H9 (cell line): ENCODE measurements at regions not wholly inside any gene's neighbourhood (a gene's known extent, or its start where the extent isn't known, plus 50 kb on each side); places are given as distances from the start of the nearest gene placed in this dataset.

Experiments
- DNase-seq: peaks from one replicate; pipeline ENCODE4 v3.0.0-alpha.2; 2017
- H2AFZ ChIP-seq: one replicate; pipeline ENCODE4 v1.6.1; 2013; ENCODE audit warnings: mild to moderate bottlenecking, low read length, control low read depth, moderate library complexity
- H2AK5ac ChIP-seq: 2 replicates; pipeline ENCODE4 v1.6.1; 2013; ENCODE audit warnings: low read length, control low read depth, mixed read lengths; ENCODE audit not compliant: insufficient read length
- H2BK120ac ChIP-seq: one replicate; pipeline ENCODE4 v1.6.1; 2013; ENCODE audit warnings: low read depth, mild to moderate bottlenecking, low read length, control low read depth, inconsistent platforms; ENCODE audit not compliant: poor library complexity, severe bottlenecking
- H2BK12ac ChIP-seq: 2 replicates; pipeline ENCODE4 v1.6.1; 2013; ENCODE audit warnings: low read length, control low read depth, mixed read lengths, low read depth; ENCODE audit not compliant: insufficient read length
- H2BK15ac ChIP-seq: 2 replicates; pipeline ENCODE4 v1.6.1; 2013; ENCODE audit warnings: low read depth, low read length, control low read depth
- H2BK20ac ChIP-seq: one replicate; pipeline ENCODE4 v1.6.1; 2013; ENCODE audit warnings: low read depth, mild to moderate bottlenecking, low read length, control low read depth, inconsistent platforms; ENCODE audit not compliant: poor library complexity, severe bottlenecking
- H2BK5ac ChIP-seq: 2 replicates; pipeline ENCODE4 v1.6.1; 2013; ENCODE audit warnings: low read length, control low read depth, mixed read lengths; ENCODE audit not compliant: insufficient read length
- H3K14ac ChIP-seq: 2 replicates; pipeline ENCODE4 v1.6.1; 2013; ENCODE audit warnings: low read length, control low read depth; ENCODE audit not compliant: insufficient read depth
- H3K18ac ChIP-seq: 2 replicates; pipeline ENCODE4 v1.6.1; 2013; ENCODE audit warnings: low read depth, mild to moderate bottlenecking, mixed read lengths, low read length, control low read depth; ENCODE audit not compliant: insufficient read length
- H3K23ac ChIP-seq: 2 replicates; pipeline ENCODE4 v1.6.1; 2013; ENCODE audit warnings: low read length, control low read depth, mixed read lengths, low read depth; ENCODE audit not compliant: insufficient read length
- H3K23me2 ChIP-seq: 2 replicates; pipeline ENCODE4 v1.6.1; 2013; ENCODE audit warnings: low read depth, mild to moderate bottlenecking, mixed read lengths, low read length, control low read depth; ENCODE audit not compliant: insufficient read length, poor library complexity, severe bottlenecking
- H3K27ac ChIP-seq: 2 replicates; pipeline ENCODE4 v1.5.1; 2013; ENCODE audit warnings: low read length, control low read depth, mixed read lengths, low read depth; ENCODE audit not compliant: insufficient read length
- H3K27me3 ChIP-seq: 2 replicates; pipeline ENCODE4 v1.6.1; 2013; ENCODE audit warnings: low read length, control low read depth, inconsistent platforms; ENCODE audit not compliant: insufficient read depth
- H3K4ac ChIP-seq: 2 replicates; pipeline ENCODE4 v1.6.1; 2013; ENCODE audit warnings: low read depth, mild to moderate bottlenecking, control low read depth, inconsistent platforms, low read length, moderate library complexity
- H3K4me1 ChIP-seq: 2 replicates; pipeline ENCODE4 v1.6.1; 2013; ENCODE audit warnings: low read length, control low read depth, inconsistent platforms; ENCODE audit not compliant: insufficient read depth
- H3K4me2 ChIP-seq: 2 replicates; pipeline ENCODE4 v1.6.1; 2013; ENCODE audit warnings: low read length, control low read depth, mixed read lengths; ENCODE audit not compliant: insufficient read length, insufficient read depth
- H3K56ac ChIP-seq: 2 replicates; pipeline ENCODE4 v1.6.1; 2013; ENCODE audit warnings: low read depth, mild to moderate bottlenecking, mixed read lengths, low read length, control low read depth; ENCODE audit not compliant: insufficient read length
- H3K79me1 ChIP-seq: 2 replicates; pipeline ENCODE4 v1.6.1; 2013; ENCODE audit warnings: low read depth, mild to moderate bottlenecking, moderate library complexity, low read length, control low read depth, inconsistent platforms; ENCODE audit not compliant: insufficient read depth, poor library complexity, severe bottlenecking
- H3K79me2 ChIP-seq: 2 replicates; pipeline ENCODE4 v1.6.1; 2013; ENCODE audit warnings: low read length, control low read depth, inconsistent platforms; ENCODE audit not compliant: insufficient read depth
- H3K9ac ChIP-seq: 2 replicates; pipeline ENCODE4 v1.6.1; 2013; ENCODE audit warnings: low read length, control low read depth, mixed read lengths; ENCODE audit not compliant: insufficient read length; ENCODE audit errors: extremely low read depth
- H3K9me3 ChIP-seq: one replicate; pipeline ENCODE4 v1.6.1; 2013; ENCODE audit warnings: low read depth, low read length, inconsistent platforms; ENCODE audit not compliant: control insufficient read depth
- H3T11ph ChIP-seq: one replicate; pipeline ENCODE4 v1.6.1; 2013; ENCODE audit warnings: mild to moderate bottlenecking, low read length, control low read depth, inconsistent platforms
- H4K20me1 ChIP-seq: one replicate; pipeline ENCODE4 v1.6.1; 2013; ENCODE audit not compliant: control insufficient read depth, insufficient read length, insufficient read depth
- H4K5ac ChIP-seq: 2 replicates; pipeline ENCODE4 v1.6.1; 2013; ENCODE audit warnings: low read depth, mild to moderate bottlenecking, mixed read lengths, low read length, control low read depth; ENCODE audit not compliant: insufficient read length
- H4K8ac ChIP-seq: replicated peaks from 2 replicates; pipeline ENCODE4 v1.6.1; 2013; ENCODE audit warnings: low read length, control low read depth, mixed read lengths, low read depth; ENCODE audit not compliant: insufficient read length
- H4K91ac ChIP-seq: 2 replicates; pipeline ENCODE4 v1.6.1; 2013; ENCODE audit warnings: low read depth, mild to moderate bottlenecking, moderate library complexity, mixed read lengths, low read length, control low read depth; ENCODE audit not compliant: insufficient read length
- H3K27ac Mint-ChIP-seq, 3 experiments: 2 replicates in 2 of 3; 3 replicates in 1 of 3; pipeline ENCODE4 v1.8.0; 2020 to 2021; ENCODE audit warnings: mixed read lengths in 3 of 3, mild to moderate bottlenecking in 1 of 3, moderate library complexity in 1 of 3
- H3K27me3 Mint-ChIP-seq: 2 replicates; pipeline ENCODE4 v1.8.0; 2021; ENCODE audit warnings: low read depth, mild to moderate bottlenecking, moderate library complexity, mixed read lengths
- H3K36me3 Mint-ChIP-seq, 3 experiments: 2 replicates in 2 of 3; 3 replicates in 1 of 3; pipeline ENCODE4 v1.8.0; 2020 to 2021; ENCODE audit warnings: low read depth in 3 of 3, mixed read lengths in 3 of 3; ENCODE audit not compliant: insufficient read depth in 1 of 3
- H3K4me1 Mint-ChIP-seq, 2 experiments: 2 replicates each; pipeline ENCODE4 v1.8.0; 2020; ENCODE audit warnings: mixed read lengths in 2 of 2
- H3K4me3 Mint-ChIP-seq, 2 experiments: 2 replicates in 1 of 2; 3 replicates in 1 of 2; pipeline ENCODE4 v1.8.0; 2020 to 2021; ENCODE audit warnings: mild to moderate bottlenecking in 2 of 2, mixed read lengths in 2 of 2, moderate library complexity in 1 of 2
- H3K9me3 Mint-ChIP-seq, 2 experiments: 2 replicates in 1 of 2; 3 replicates in 1 of 2; pipeline ENCODE4 v1.8.0; 2020; ENCODE audit warnings: mild to moderate bottlenecking in 2 of 2, mixed read lengths in 2 of 2, moderate library complexity in 1 of 2
- WGBS: extraction: QIAGEN DNeasy Blood & Tissue Kit; methylation state at CpG from one replicate; pipeline ENCODE4 v1.1.7; 2013; ENCODE audit warnings: missing lambda C conversion rate, low lambda C conversion rate, mixed read lengths; ENCODE audit not compliant: insufficient read length; ENCODE audit errors: extremely low coverage; 5-methylcytosine and 5-hydroxymethylcytosine counted together
- TF ChIP-seq, protein P1 (sequence below): fragments of 200-600 bp; sonication (generic); conservative IDR thresholded peaks from 3 replicates; pipeline ENCODE4 v1.8.0; 2021; ENCODE audit warnings: antibody characterized with exemption, mild to moderate bottlenecking

DNA sequence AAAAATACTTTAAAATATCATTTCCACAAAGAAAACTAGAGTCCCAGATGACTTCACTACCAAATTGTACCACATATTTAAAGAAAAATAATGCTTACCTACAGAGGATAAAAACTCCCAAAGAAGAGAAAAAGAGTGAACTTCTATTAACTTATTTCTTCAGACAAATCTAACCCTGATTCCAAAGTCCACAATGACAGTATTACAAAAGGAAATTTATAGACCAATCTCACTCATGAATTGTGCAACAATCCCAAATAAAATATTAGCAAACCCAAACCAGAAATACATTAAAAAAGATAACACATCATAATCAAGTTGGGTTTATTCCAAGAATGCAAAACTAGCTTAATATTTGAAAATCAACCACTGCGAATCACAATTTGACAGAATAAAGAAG lies 161.4 kb upstream of the GALNT2 start:
- Histone ChIP-seq H3K9ac (no peak overlapping the region), H3T11ph (no peak overlapping the region), H3K18ac (no peak overlapping the region), H3K79me1 (no peaks in the 10 kb centered on the region), H2BK15ac (no peak overlapping the region), H2BK120ac (no peak overlapping the region), H3K27ac (no peak overlapping the region), H2BK5ac (no peak overlapping the region), H3K23me2 (no peaks in the 10 kb centered on the region), H4K91ac (no peak overlapping the region), H4K8ac (no peak overlapping the region), H3K9me3 (no peaks in the 10 kb centered on the region), H3K27me3 (no peaks in the 10 kb centered on the region), H3K56ac (no peak overlapping the region), H3K4me1 (no peaks in the 10 kb centered on the region), H2AK5ac (no peak overlapping the region), H3K4ac (no peak overlapping the region), H3K4me2 (no peak overlapping the region), H3K79me2 (no peaks in the 10 kb centered on the region), H2BK20ac (no peak overlapping the region), H4K20me1 (no peaks in the 10 kb centered on the region), H2AFZ (no peak overlapping the region), H4K5ac (no peak overlapping the region), H3K14ac (no peak overlapping the region), H3K23ac (no peak overlapping the region), H2BK12ac (no peak overlapping the region)
- DNase-seq = no peak
- Mint-ChIP-seq H3K36me3 (no peaks in the 10 kb centered on the region), H3K4me1 (peaks cover 0 to 4% of the 10 kb centered on the region in 2 experiments; a peak in 2 of 4 replicates), H3K4me3 (no peak overlapping the region), H3K9me3 (peaks cover 0 to 5% of the 10 kb centered on the region in 2 experiments; a peak in 3 of 5 replicates), H3K27me3 (peaks cover 2% of the 10 kb centered on the region; the same call in 1 of the 2 replicates), H3K27ac (no peak overlapping the region)
- whole genome bisulfite sequencing = no CpG with 5 or more reads among the region's 1 CpG
- TF ChIP-seq, protein P1, sequence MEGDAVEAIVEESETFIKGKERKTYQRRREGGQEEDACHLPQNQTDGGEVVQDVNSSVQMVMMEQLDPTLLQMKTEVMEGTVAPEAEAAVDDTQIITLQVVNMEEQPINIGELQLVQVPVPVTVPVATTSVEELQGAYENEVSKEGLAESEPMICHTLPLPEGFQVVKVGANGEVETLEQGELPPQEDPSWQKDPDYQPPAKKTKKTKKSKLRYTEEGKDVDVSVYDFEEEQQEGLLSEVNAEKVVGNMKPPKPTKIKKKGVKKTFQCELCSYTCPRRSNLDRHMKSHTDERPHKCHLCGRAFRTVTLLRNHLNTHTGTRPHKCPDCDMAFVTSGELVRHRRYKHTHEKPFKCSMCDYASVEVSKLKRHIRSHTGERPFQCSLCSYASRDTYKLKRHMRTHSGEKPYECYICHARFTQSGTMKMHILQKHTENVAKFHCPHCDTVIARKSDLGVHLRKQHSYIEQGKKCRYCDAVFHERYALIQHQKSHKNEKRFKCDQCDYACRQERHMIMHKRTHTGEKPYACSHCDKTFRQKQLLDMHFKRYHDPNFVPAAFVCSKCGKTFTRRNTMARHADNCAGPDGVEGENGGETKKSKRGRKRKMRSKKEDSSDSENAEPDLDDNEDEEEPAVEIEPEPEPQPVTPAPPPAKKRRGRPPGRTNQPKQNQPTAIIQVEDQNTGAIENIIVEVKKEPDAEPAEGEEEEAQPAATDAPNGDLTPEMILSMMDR = no peak
